SH-SY5Y (cell line): ENCODE measurements at regions not wholly inside any gene's neighbourhood (a gene's known extent, or its start where the extent isn't known, plus 50 kb on each side); places are given as distances from the start of the nearest gene placed in this dataset.

ENCODE experiments used
- GATA2 ChIP-seq: IDR thresholded peaks from 2 replicates; pipeline ENCODE4 v1.6.1; 2011; ENCODE audit warnings: mild to moderate bottlenecking, low read depth, low read length
- GATA3 ChIP-seq: IDR thresholded peaks from 2 replicates; pipeline ENCODE4 v1.6.1; 2011; ENCODE audit warnings: low read depth, mild to moderate bottlenecking, low read length, moderate library complexity

DNA sequence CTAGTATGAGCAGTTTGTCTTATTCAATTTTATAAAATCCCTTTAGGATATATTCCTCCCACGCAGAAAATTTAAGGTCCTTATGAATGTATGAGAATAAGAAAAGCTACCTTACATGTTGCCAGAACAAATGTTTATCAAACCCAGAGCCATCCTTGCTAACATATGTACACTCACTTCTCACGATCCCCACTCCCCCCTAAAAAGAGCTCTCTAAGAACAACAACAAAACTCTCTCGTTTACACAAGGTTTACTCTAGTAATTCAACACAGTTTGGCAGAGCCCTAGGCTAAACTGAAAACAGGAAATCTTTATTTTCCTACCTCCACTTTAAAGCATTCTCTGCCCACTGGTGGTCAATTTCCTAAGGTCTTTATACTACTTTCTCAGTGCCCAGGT, 504.9 kb downstream of the ZEB2 start:
- TF ChIP-seq GATA2 (no peak), GATA3 (no peak)
